DOHH2 (cell line): ENCODE measurements at regions not wholly inside any gene's neighbourhood (a gene's known extent, or its start where the extent isn't known, plus 50 kb on each side); places are given as distances from the start of the nearest gene placed in this dataset.

Source experiments
- CTCF ChIP-seq: fragments of 200-600 bp; sonication (generic); IDR thresholded peaks from one replicate; pipeline ENCODE4 v1.5.1; 2014; ENCODE audit warnings: antibody characterized with exemption, mild to moderate bottlenecking, low read depth, low read length; ENCODE audit not compliant: poor library complexity, severe bottlenecking
- EZH2phosphoT487 ChIP-seq: fragments of 200-600 bp; sonication (generic); IDR thresholded peaks from 2 replicates; pipeline ENCODE4 v1.6.1; 2017; ENCODE audit warnings: borderline replicate concordance, mild to moderate bottlenecking, antibody characterized with exemption, low read length, moderate library complexity, mixed read lengths

GRCh38 chr11:109584001-109584972, 162.3 kb downstream of the C11orf87 start:
- no peak for TF ChIP-seq CTCF
- no peak for TF ChIP-seq EZH2phosphoT487
